Fibroblast of lung (primary cell): ENCODE measurements at regions not wholly inside any gene's neighbourhood (a gene's known extent, or its start where the extent isn't known, plus 50 kb on each side); places are given as distances from the start of the nearest gene placed in this dataset.
A peak's percentile ranks its signal among the peaks of the same experiment; 100 is the strongest.

Experiments
- DNase-seq, 2 donors: peaks; one replicate each; pipeline versions ENCODE4 v3.0.0 to v3.0.0-alpha.2; 2010; ENCODE audit warnings: low read depth in 2 of 2
- H2AFZ ChIP-seq: 2 replicates; pipeline ENCODE4 v1.5.1; 2012; ENCODE audit warnings: low read length, control low read depth, inconsistent platforms
- H3K27ac ChIP-seq: 2 replicates; pipeline ENCODE4 v1.5.1; 2011; ENCODE audit warnings: low read length, control low read depth; ENCODE audit not compliant: insufficient read depth
- H3K27me3 ChIP-seq: 2 replicates; pipeline ENCODE4 v1.5.1; 2011; ENCODE audit warnings: mild to moderate bottlenecking, low read length; ENCODE audit not compliant: control insufficient read depth, insufficient read depth
- H3K36me3 ChIP-seq: 2 replicates; pipeline ENCODE4 v1.5.1; 2011; ENCODE audit warnings: low read length; ENCODE audit not compliant: control insufficient read depth, insufficient read depth
- H3K4me1 ChIP-seq: 2 replicates; pipeline ENCODE4 v1.5.1; 2011; ENCODE audit warnings: low read length; ENCODE audit not compliant: control insufficient read depth, insufficient read depth; ENCODE audit errors: extremely low read depth
- H3K4me2 ChIP-seq: 2 replicates; pipeline ENCODE4 v1.5.1; 2011; ENCODE audit warnings: low read length, control low read depth; ENCODE audit not compliant: insufficient read depth; ENCODE audit errors: extremely low read depth
- H3K4me3 ChIP-seq, 4 experiments: fragments of 200-600 bp in 1 of 4; sonication (generic) in 1 of 4; replicated peaks in 1 of 4; 2 replicates each; pipeline ENCODE4 v1.5.1; 2011 to 2016; ENCODE audit warnings: low read length in 4 of 4, low read depth in 3 of 4, mild to moderate bottlenecking in 3 of 4, control low read depth in 2 of 4, inconsistent platforms in 1 of 4, mixed read lengths in 1 of 4; ENCODE audit not compliant: insufficient read depth in 1 of 4; ENCODE audit errors: control extremely low read depth in 1 of 4
- H3K79me2 ChIP-seq: 2 replicates; pipeline ENCODE4 v1.5.1; 2012; ENCODE audit warnings: mild to moderate bottlenecking, low read length, inconsistent platforms; ENCODE audit not compliant: control insufficient read depth, insufficient read depth
- H3K9ac ChIP-seq: 2 replicates; pipeline ENCODE4 v1.5.1; 2011; ENCODE audit warnings: mild to moderate bottlenecking, low read length, control low read depth; ENCODE audit not compliant: insufficient read depth
- H3K9me3 ChIP-seq: 2 replicates; pipeline ENCODE4 v1.5.1; 2012; ENCODE audit warnings: low read depth, low read length; ENCODE audit not compliant: control insufficient read depth, insufficient read depth
- H4K20me1 ChIP-seq: 2 replicates; pipeline ENCODE4 v1.5.1; 2011; ENCODE audit warnings: low read length; ENCODE audit not compliant: control insufficient read depth, insufficient read depth; ENCODE audit errors: extremely low read depth
- EZH2 ChIP-seq: IDR thresholded peaks from 2 replicates; pipeline ENCODE4 v1.5.1; 2012; ENCODE audit warnings: low read length, control low read depth, mild to moderate bottlenecking; ENCODE audit errors: missing control alignments
- TF ChIP-seq, protein P1 (sequence below), 2 donors: IDR thresholded peaks in 1 of 2; conservative IDR thresholded peaks in 1 of 2; 1 replicate in 1 of 2; 2 replicates in 1 of 2; pipeline ENCODE4 v1.5.1; 2011 to 2012; ENCODE audit warnings: low read length in 2 of 2, control low read depth in 1 of 2, inconsistent platforms in 1 of 2, low read depth in 1 of 2, mild to moderate bottlenecking in 1 of 2

GRCh38 chr20:11712639-11713160 is 205.0 kb upstream of the BTBD3 start:
- TF ChIP-seq, protein P1, sequence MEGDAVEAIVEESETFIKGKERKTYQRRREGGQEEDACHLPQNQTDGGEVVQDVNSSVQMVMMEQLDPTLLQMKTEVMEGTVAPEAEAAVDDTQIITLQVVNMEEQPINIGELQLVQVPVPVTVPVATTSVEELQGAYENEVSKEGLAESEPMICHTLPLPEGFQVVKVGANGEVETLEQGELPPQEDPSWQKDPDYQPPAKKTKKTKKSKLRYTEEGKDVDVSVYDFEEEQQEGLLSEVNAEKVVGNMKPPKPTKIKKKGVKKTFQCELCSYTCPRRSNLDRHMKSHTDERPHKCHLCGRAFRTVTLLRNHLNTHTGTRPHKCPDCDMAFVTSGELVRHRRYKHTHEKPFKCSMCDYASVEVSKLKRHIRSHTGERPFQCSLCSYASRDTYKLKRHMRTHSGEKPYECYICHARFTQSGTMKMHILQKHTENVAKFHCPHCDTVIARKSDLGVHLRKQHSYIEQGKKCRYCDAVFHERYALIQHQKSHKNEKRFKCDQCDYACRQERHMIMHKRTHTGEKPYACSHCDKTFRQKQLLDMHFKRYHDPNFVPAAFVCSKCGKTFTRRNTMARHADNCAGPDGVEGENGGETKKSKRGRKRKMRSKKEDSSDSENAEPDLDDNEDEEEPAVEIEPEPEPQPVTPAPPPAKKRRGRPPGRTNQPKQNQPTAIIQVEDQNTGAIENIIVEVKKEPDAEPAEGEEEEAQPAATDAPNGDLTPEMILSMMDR (conservative IDR thresholded peaks at IDR 0.05 in 1 of 2, IDR thresholded peaks at IDR 0.05 in 1 of 2; ENCODE audit: low read depth in 1 of 2, low read length in 2 of 2) = no peak
- TF ChIP-seq EZH2 = no peak
- H3K4me1 ChIP-seq = peaks cover 2% of the 10 kb centered on the region
- H3K9ac ChIP-seq = no peak overlapping the region
- no peak overlapping the region for H3K27ac ChIP-seq
- no peak overlapping the region for H3K4me3 ChIP-seq
- no peaks in the 10 kb centered on the region for H4K20me1 ChIP-seq
- H3K27me3 ChIP-seq = no peaks in the 10 kb centered on the region
- no peaks in the 10 kb centered on the region for H3K36me3 ChIP-seq
- DNase-seq = no peak
- no peak overlapping the region for H3K4me2 ChIP-seq
- no peak overlapping the region for H2AFZ ChIP-seq
- no peaks in the 10 kb centered on the region for H3K79me2 ChIP-seq
- no peaks in the 10 kb centered on the region for H3K9me3 ChIP-seq

DNA sequence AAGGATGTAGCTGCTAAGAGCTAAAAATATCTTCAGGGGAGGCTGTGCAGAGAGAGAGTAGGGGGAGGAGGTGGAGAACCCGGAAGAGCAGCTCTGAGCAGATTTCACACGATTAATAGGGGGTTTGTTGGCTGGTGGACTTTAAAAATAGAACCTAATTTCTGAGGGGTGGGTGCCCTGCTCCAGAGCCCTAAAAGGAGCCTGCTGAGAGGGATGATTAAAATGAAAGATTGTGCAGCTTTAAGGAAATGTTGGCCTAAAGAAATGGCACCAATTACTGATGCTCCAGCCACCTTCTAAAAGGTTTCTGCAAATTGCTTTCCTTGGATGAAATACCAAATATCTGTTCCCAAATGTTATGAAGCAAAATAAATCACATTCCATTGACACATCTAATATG is 202.8 kb upstream of the BTBD3 start:
- no peak for DNase-seq
- Histone ChIP-seq H3K36me3 (no peaks in the 10 kb centered on the region), H3K9ac (no peak overlapping the region), H3K4me2 (no peak overlapping the region), H3K27me3 (no peaks in the 10 kb centered on the region), H3K79me2 (no peaks in the 10 kb centered on the region), H2AFZ (no peak overlapping the region), H4K20me1 (no peaks in the 10 kb centered on the region), H3K4me3 (no peak overlapping the region), H3K27ac (no peak overlapping the region), H3K9me3 (no peaks in the 10 kb centered on the region), H3K4me1 (peaks cover 2% of the 10 kb centered on the region)
- TF ChIP-seq, protein P1 (conservative IDR thresholded peaks at IDR 0.05 in 1 of 2, IDR thresholded peaks at IDR 0.05 in 1 of 2; ENCODE audit: low read depth in 1 of 2, low read length in 2 of 2) = no peak
- TF ChIP-seq EZH2 = no peak

GRCh38 chr20:11716239-11716944 is 201.3 kb upstream of the BTBD3 start:
- Histone ChIP-seq H3K27ac (no peak overlapping the region), H3K9me3 (no peaks in the 10 kb centered on the region), H3K4me1 (peaks cover 2% of the 10 kb centered on the region), H4K20me1 (no peaks in the 10 kb centered on the region), H3K4me3 (no peak overlapping the region), H3K79me2 (no peaks in the 10 kb centered on the region), H3K4me2 (no peak overlapping the region), H3K9ac (no peak overlapping the region), H3K36me3 (no peaks in the 10 kb centered on the region), H3K27me3 (no peaks in the 10 kb centered on the region), H2AFZ (no peak overlapping the region)
- TF ChIP-seq, protein P1 (conservative IDR thresholded peaks at IDR 0.05 in 1 of 2, IDR thresholded peaks at IDR 0.05 in 1 of 2; ENCODE audit: low read depth in 1 of 2, low read length in 2 of 2) = peak; percentile 35 to 57
- no peak for TF ChIP-seq EZH2
- DNase-seq = peak; percentile 38 to 94
